Common myeloid progenitor, CD34-positive (primary cell): ENCODE measurements at regions not wholly inside any gene's neighbourhood (a gene's known extent, or its start where the extent isn't known, plus 50 kb on each side); places are given as distances from the start of the nearest gene placed in this dataset.

Experiments used
- CTCF ChIA-PET: fragments of 350-600 bp; sonication (Branson Sonifier 250); formaldehyde crosslinking; loops from one replicate; lab custom pipeline; 2021; ENCODE audit warnings: antibody characterized with exemption; lab: Charles Lee
- POLR2A ChIA-PET: fragments of 350-600 bp; sonication (Branson Sonifier 250); formaldehyde crosslinking; loops from one replicate; lab custom pipeline; 2021; ENCODE audit warnings: antibody characterized with exemption; lab: Charles Lee
- DNase-seq, 3 donors: peaks; one replicate each; pipeline versions ENCODE4 v3.0.0 to v3.0.0-alpha.2; 2013
- H3K27ac ChIP-seq, 2 experiments: 1 replicate in 1 of 2; 2 replicates in 1 of 2; pipeline ENCODE4 v1.7.0; 2013; ENCODE audit warnings: inconsistent platforms in 2 of 2, low read length in 2 of 2, mild to moderate bottlenecking in 2 of 2, low read depth in 1 of 2, moderate library complexity in 1 of 2; ENCODE audit not compliant: severe bottlenecking in 2 of 2, insufficient read depth in 1 of 2, poor library complexity in 1 of 2
- H3K27me3 ChIP-seq, 5 experiments: replicated peaks in 2 of 5; 1 replicate in 3 of 5; 2 replicates in 2 of 5; pipeline versions ENCODE4 v1.6.1 to v1.7.0; 2013; ENCODE audit warnings: low read length in 4 of 5, mild to moderate bottlenecking in 2 of 5, moderate library complexity in 2 of 5, inconsistent platforms in 1 of 5; ENCODE audit not compliant: insufficient read depth in 5 of 5, control insufficient read depth in 4 of 5
- H3K36me3 ChIP-seq, 4 experiments: 1 replicate in 2 of 4; 2 replicates in 2 of 4; pipeline versions ENCODE4 v1.6.1 to v1.7.0; 2013; ENCODE audit warnings: low read length in 3 of 4, control low read depth in 1 of 4, mild to moderate bottlenecking in 1 of 4; ENCODE audit not compliant: control insufficient read depth in 4 of 4, insufficient read depth in 4 of 4
- H3K4me1 ChIP-seq, 4 experiments: 1 replicate in 3 of 4; 2 replicates in 1 of 4; pipeline versions ENCODE4 v1.6.1 to v1.7.1; 2013; ENCODE audit warnings: low read length in 3 of 4, mild to moderate bottlenecking in 3 of 4, control low read depth in 1 of 4, inconsistent platforms in 1 of 4, moderate library complexity in 1 of 4; ENCODE audit not compliant: control insufficient read depth in 4 of 4, insufficient read depth in 4 of 4; ENCODE audit errors: control extremely low read depth in 1 of 4
- H3K4me3 ChIP-seq, 7 experiments: 1 replicate in 4 of 7; 2 replicates in 3 of 7; pipeline versions ENCODE4 v1.5.1 to v1.7.0; 2013; ENCODE audit warnings: mild to moderate bottlenecking in 7 of 7, low read length in 6 of 7, moderate library complexity in 6 of 7, inconsistent platforms in 2 of 7, low read depth in 2 of 7, control low read depth in 1 of 7; ENCODE audit not compliant: insufficient read depth in 4 of 7, control insufficient read depth in 1 of 7; ENCODE audit errors: extremely low read depth in 1 of 7
- H3K9me3 ChIP-seq, 5 experiments: 1 replicate in 4 of 5; 2 replicates in 1 of 5; pipeline versions ENCODE4 v1.6.1 to v1.7.1; 2013; ENCODE audit warnings: low read length in 4 of 5, mild to moderate bottlenecking in 2 of 5, inconsistent platforms in 1 of 5, low read depth in 1 of 5, moderate library complexity in 1 of 5; ENCODE audit not compliant: control insufficient read depth in 4 of 5, insufficient read depth in 2 of 5; ENCODE audit errors: control extremely low read depth in 1 of 5
- WGBS: methylation state at CpG from one replicate; pipeline ENCODE4 v1.1.5; 2013; ENCODE audit not compliant: insufficient coverage; 5-methylcytosine and 5-hydroxymethylcytosine counted together

DNA sequence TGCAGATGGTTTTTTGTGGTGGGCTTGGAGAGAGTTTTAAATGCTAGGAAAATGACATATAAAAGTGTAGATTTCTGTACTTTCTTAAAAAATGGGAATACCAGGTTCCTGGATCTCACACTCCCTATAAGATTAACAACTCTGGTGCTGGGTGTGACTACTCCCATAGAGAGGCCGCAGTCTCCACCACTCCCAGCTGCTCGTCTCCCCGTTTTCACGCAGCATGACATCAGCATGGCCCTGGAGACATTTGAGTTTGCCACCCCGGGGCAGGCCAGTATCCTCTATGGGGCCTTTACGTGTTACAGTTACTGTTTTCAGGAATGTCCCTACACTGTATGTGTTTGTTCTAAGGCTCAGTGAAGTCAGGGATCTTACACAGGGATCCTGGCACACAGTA is 126.7 kb upstream of the ATP2B2 start:
- Histone ChIP-seq H3K36me3 (no peaks in the 10 kb centered on the region), H3K4me1 (no peaks in the 10 kb centered on the region), H3K9me3 (peaks cover 0 to 4% (median 0%) of the 10 kb centered on the region in 5 experiments), H3K4me3 (no peak overlapping the region), H3K27ac (no peak overlapping the region), H3K27me3 (peaks cover 0 to 6% (median 4%) of the 10 kb centered on the region in 5 experiments)
- DNase-seq, result no peak
- WGBS, result 97% methylated on average over 6 of the region's 6 CpGs
- POLR2A ChIA-PET, result no interaction called here
- CTCF ChIA-PET, result no interaction called here

DNA sequence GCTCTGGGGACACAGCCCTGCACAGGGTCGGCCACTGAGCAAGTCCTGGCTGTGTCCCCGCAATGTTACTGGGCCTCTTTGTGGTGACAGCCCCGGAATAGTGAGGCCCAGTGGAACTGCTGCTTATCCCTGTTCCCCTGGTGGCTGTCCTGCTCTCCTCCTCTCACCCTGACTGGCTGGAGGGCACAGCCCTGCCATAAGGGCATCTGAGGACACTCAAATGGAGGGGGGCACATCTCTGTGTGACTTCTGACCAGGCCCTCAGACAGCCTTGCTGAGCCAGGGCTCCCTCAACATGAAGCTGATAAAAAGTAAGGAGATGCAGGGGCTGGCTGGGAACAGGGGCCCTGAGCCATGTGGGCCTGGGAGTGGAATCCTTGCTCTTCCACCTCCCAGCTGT is 127.4 kb upstream of the ATP2B2 start:
- Histone ChIP-seq H3K4me3 (no peak overlapping the region), H3K36me3 (no peaks in the 10 kb centered on the region), H3K9me3 (peaks cover 0 to 7% (median 2%) of the 10 kb centered on the region in 5 experiments), H3K27ac (no peak overlapping the region), H3K4me1 (no peaks in the 10 kb centered on the region), H3K27me3 (peaks cover 0 to 6% (median 4%) of the 10 kb centered on the region in 5 experiments)
- POLR2A ChIA-PET, result no interaction called here
- 83% methylated on average over 2 of the region's 3 CpGs for WGBS
- DNase-seq, result no peak
- CTCF ChIA-PET, result no interaction called here

DNA sequence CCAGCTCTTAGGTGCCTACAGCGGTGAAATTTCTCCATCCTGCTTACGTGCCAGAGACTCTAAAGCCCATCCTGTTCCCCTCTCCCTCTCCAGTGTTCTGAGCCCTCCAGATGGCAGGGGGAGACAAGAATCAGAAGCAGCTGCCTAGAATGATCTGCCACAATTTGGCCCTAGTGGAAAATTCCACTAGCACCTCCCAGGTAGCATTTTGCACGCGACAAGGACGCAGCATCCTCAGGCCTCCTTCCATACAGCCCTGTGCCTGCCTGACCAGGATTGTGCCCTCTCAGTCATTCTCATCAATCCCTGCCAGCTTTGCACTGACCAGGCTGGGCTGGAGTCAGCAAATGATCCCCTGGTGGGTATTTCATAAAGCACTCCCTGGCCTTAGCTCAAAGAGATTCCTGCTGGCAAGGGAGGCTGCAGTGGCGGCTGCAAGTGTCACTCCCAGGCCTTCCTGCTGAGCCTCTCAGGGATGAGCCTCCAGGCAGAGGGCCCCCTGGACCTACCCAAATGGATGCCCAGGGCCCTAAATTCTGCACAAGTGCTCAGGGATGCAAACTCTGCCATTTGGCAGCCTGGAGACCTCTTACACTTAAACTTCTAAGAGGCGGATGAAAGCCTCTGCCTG is 130.2 kb upstream of the ATP2B2 start:
- Histone ChIP-seq H3K27ac (no peak overlapping the region), H3K36me3 (no peaks in the 10 kb centered on the region), H3K4me1 (no peaks in the 10 kb centered on the region), H3K27me3 (peaks cover 0 to 4% (median 0%) of the 10 kb centered on the region in 5 experiments), H3K4me3 (no peak overlapping the region), H3K9me3 (peaks cover 2 to 21% (median 6%) of the 10 kb centered on the region in 5 experiments)
- DNase-seq, result no peak
- POLR2A ChIA-PET, result no interaction called here
- 96% methylated on average over 7 of the region's 7 CpGs for WGBS
- CTCF ChIA-PET, result no interaction called here

DNA sequence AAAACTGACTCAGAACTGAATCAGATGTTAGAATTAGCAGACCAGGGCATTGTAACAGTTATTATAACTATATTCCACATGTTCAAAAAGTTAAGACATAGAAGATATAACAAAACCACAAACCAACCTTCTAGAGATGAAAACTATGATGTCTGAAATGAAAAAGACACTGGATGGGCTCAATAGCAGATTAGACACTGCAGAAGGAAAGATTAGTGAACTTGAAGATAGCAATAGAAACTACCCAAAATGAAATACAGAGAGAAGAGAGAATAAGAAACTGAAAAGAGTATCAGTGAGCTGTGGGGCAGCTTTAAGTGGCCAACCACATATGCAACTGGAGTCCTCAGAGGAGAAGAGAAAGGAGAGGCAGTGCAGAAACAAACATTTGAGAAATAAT is 132.0 kb upstream of the ATP2B2 start:
- ChIA-PET POLR2A (no interaction called here), CTCF (no interaction called here)
- Histone ChIP-seq H3K9me3 (peaks cover 2 to 21% (median 6%) of the 10 kb centered on the region in 5 experiments), H3K36me3 (no peaks in the 10 kb centered on the region), H3K27me3 (peaks cover 0 to 5% (median 0%) of the 10 kb centered on the region in 5 experiments), H3K27ac (no peak overlapping the region), H3K4me1 (no peaks in the 10 kb centered on the region), H3K4me3 (no peak overlapping the region)
- no peak for DNase-seq

DNA sequence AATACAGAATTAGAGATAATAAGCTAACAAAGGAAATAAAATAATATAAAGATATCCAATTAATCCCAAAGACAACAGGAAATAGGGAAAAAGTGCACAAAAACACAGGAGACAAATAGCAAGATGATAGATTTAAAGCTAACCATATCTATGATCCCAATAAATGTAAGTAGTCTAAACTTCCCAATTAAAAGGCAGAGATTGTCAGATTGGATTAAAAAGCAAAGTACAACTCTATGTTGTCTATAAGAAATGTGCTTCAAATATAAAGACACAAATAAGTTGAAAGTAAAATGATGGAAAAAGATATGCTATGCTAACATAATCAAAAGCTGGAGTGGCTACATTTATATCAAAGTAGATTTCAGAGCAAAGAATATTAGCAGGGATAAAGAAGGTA is 133.1 kb upstream of the ATP2B2 start:
- no peak overlapping the region for H3K27ac ChIP-seq

DNA sequence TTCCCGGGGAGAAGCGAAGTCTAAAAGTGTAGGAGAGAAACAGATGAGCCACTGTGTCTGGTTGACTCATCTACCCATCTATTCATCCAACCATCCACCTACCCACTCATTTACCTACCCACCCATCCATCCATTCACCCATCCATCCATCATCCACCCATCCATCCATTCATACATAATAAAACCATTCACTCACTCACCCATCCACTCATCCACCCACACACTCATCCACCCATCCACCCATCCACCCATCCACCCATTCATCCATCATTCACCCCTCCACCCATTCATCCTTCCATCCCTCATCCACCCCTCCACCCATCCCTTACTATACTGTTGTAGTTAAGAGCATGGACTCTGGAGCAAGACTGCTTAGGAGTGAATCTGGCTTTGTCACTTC is 136.4 kb upstream of the ATP2B2 start:
- WGBS, result no CpG with 5 or more reads among the region's 2 CpGs
- DNase-seq, result no peak
- H3K4me3 ChIP-seq, result no peak overlapping the region
- H3K9me3 ChIP-seq, result peaks cover 2 to 20% (median 6%) of the 10 kb centered on the region in 5 experiments
- no peak overlapping the region for H3K27ac ChIP-seq
- no peaks in the 10 kb centered on the region for H3K36me3 ChIP-seq
- POLR2A ChIA-PET, result no interaction called here
- H3K4me1 ChIP-seq, result no peaks in the 10 kb centered on the region
- peaks cover 0 to 14% (median 3%) of the 10 kb centered on the region in 5 experiments for H3K27me3 ChIP-seq
- CTCF ChIA-PET, result no interaction called here

More for the DNA sequence above, 133.1 kb upstream of the ATP2B2 start:
- ChIA-PET CTCF (no interaction called here), POLR2A (no interaction called here)
- peaks cover 2 to 21% (median 6%) of the 10 kb centered on the region in 5 experiments for H3K9me3 ChIP-seq
- no peaks in the 10 kb centered on the region for H3K4me1 ChIP-seq
- H3K27me3 ChIP-seq, result peaks cover 0 to 5% (median 0%) of the 10 kb centered on the region in 5 experiments
- H3K4me3 ChIP-seq, result no peak overlapping the region
- no peak for DNase-seq
- no peaks in the 10 kb centered on the region for H3K36me3 ChIP-seq

DNA sequence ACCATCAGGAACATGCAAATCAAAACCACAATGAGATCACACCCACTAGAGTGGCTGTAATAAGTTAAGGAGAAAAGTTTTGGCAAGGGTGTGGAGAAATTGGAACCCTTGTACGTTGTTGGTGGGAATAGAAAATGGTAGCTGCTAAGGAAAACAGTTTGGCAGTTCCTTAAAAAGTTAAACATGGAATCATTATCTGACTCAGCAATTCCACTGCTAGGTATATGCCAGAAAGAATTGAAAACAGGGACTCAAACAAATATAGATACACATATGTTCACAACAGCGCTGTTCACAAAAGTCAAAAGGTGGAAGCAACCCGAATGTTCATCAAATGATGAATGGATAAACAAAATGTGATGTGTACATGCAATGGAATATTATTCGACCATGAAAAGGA is 138.8 kb upstream of the ATP2B2 start:
- H3K9me3 ChIP-seq, result peaks cover 0 to 4% (median 0%) of the 10 kb centered on the region in 5 experiments

More for the DNA sequence above, 138.8 kb upstream of the ATP2B2 start:
- H3K36me3 ChIP-seq, result no peaks in the 10 kb centered on the region
- no peak overlapping the region for H3K4me3 ChIP-seq
- CTCF ChIA-PET, result no interaction called here
- 100% methylated on average over 1 of the region's 4 CpGs for WGBS
- no peak overlapping the region for H3K27ac ChIP-seq
- no peaks in the 10 kb centered on the region for H3K4me1 ChIP-seq
- no peak for DNase-seq
- peaks cover 0 to 16% (median 6%) of the 10 kb centered on the region in 5 experiments for H3K27me3 ChIP-seq
- POLR2A ChIA-PET, result no interaction called here
